ENCODE measurements at regions not wholly inside any gene's neighbourhood (a gene's known extent, or its start where the extent isn't known, plus 50 kb on each side); places are given as distances from the start of the nearest gene placed in this dataset.
"Not testable (repeated sequence)": the region's sequence is repeated elsewhere in the genome, so short reads cannot be mapped to it uniquely, and the experiment has no call there.

DNA sequence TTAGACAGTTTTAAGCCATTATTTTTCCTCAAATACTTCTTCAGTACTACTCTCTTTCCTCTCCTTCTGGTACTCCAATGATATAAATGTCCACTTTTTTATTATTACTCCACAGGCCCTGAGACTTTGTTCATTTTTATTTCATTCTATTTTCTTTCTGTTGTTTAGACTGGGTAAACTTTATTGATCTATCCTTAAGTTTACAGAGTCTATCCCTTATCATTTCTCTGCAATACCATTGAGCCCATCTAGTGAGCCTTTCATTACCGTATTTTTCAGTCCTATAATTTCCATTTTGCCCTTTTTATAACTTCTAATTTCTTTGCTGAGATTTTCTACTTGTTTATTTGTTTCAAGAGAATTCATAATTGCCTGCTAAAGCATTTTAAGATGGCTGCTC lies 193.7 kb downstream of the TOX3 start:
- DNase-seq (ENCODE audit: extremely low read depth, low read depth), result no peak
- TF ChIP-seq, protein P1, sequence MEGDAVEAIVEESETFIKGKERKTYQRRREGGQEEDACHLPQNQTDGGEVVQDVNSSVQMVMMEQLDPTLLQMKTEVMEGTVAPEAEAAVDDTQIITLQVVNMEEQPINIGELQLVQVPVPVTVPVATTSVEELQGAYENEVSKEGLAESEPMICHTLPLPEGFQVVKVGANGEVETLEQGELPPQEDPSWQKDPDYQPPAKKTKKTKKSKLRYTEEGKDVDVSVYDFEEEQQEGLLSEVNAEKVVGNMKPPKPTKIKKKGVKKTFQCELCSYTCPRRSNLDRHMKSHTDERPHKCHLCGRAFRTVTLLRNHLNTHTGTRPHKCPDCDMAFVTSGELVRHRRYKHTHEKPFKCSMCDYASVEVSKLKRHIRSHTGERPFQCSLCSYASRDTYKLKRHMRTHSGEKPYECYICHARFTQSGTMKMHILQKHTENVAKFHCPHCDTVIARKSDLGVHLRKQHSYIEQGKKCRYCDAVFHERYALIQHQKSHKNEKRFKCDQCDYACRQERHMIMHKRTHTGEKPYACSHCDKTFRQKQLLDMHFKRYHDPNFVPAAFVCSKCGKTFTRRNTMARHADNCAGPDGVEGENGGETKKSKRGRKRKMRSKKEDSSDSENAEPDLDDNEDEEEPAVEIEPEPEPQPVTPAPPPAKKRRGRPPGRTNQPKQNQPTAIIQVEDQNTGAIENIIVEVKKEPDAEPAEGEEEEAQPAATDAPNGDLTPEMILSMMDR (IDR thresholded peaks at IDR 0.05; ENCODE audit: low read depth, low read length, missing control alignments), result no peak
- H3K4me3 ChIP-seq (replicated peaks; ENCODE audit: low read depth, low read length), result no peak overlapping the region

DNA sequence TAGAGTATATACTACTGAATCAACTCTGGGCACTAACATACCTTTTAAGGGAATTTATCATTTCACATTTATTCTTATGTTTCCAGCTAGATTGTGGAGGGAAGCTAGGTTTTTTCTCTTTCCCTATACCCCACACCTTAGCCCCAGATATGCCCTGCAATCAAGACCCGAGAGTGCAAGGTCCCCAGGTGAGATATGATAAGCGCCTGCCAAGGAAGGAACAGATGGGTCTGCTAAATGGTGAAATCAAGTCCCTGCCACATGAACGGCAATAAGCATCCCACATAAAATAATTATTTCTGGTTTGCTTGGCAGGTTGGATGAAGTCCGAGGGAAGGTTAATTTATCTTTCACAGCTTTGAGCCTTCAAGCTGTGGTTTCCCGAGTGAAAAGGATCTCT lies 195.5 kb downstream of the TOX3 start:
- DNase-seq (ENCODE audit: extremely low read depth, low read depth), result no peak
- no peak overlapping the region for H3K4me3 ChIP-seq (replicated peaks; ENCODE audit: low read depth, low read length)
- TF ChIP-seq, protein P1 (IDR thresholded peaks at IDR 0.05; ENCODE audit: low read depth, low read length, missing control alignments), result no peak

DNA sequence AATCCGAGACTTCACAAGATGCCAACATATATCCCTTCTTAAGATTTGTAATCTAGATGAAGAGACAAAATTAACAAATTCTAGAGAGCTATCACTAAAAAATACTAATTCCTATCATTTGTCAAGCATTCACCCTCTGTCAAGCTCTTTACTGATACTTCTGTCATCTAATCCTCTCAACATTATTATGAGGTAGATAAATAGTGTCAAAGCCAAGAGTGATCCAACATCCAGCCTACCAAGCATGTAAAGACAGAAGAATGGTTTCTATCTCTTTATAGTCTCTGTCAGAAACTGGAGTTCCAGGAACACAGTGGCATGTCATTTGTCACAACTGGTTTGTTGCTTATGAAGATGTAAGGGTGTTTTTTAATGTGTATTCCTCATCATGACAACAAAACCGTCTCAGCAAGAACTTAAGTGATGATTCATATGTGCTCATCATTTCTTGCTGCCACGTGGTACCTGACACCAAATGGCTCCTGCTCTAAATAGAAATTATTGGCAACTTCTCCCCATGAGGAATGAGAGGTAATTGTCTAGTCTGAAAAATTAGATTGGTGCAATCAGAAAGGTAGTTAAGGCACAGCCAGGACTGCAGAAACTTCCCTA lies 196.8 kb downstream of the TOX3 start:
- no peak for DNase-seq (ENCODE audit: extremely low read depth, low read depth)
- H3K4me3 ChIP-seq (replicated peaks; ENCODE audit: low read depth, low read length), result no peak overlapping the region
- TF ChIP-seq, protein P1 (IDR thresholded peaks at IDR 0.05; ENCODE audit: low read depth, low read length, missing control alignments), result no peak

DNA sequence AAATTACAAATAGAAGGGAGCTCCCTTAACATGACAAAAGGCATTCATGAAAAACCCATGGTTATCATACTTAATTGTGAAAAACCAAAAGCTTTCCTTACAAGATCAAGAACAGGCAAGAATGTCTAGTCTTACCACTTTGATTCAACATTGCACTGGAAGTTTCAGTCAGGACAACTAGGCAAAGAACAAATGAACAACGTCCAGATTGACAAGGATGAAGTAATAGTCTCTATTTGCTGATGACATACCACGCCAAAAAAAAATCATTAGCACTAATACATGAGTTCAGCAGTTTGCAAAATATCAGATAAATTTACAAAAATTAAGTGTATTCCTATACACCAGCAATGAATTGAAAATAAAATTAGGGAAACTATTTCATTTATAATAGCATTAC lies 200.2 kb downstream of the TOX3 start:
- DNase-seq (ENCODE audit: extremely low read depth, low read depth), result no peak
- TF ChIP-seq, protein P1 (IDR thresholded peaks at IDR 0.05; ENCODE audit: low read depth, low read length, missing control alignments), result no peak
- H3K4me3 ChIP-seq (replicated peaks; ENCODE audit: low read depth, low read length), result no peak overlapping the region

DNA sequence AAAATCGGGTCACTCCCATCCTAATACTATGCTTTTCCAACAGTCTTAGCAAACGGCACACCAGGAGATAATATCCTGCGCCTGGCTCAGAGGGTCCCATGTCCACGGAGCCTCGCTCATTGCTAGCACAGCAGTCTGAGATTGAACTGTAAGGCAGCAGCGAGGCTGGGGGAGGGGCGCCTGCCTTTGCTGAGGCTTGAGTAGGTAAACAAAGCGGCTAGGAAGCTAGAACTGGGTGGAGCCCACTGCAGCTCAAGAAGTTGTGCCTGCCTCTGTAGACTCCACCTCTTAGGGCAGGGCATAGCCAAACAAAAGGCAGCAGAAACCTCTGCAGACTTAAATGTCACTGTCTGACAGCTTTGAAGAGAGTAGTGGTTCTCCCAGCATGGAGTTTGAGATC lies 213.3 kb downstream of the TOX3 start:
- not testable (repeated sequence) for DNase-seq (ENCODE audit: extremely low read depth, low read depth)

DNA sequence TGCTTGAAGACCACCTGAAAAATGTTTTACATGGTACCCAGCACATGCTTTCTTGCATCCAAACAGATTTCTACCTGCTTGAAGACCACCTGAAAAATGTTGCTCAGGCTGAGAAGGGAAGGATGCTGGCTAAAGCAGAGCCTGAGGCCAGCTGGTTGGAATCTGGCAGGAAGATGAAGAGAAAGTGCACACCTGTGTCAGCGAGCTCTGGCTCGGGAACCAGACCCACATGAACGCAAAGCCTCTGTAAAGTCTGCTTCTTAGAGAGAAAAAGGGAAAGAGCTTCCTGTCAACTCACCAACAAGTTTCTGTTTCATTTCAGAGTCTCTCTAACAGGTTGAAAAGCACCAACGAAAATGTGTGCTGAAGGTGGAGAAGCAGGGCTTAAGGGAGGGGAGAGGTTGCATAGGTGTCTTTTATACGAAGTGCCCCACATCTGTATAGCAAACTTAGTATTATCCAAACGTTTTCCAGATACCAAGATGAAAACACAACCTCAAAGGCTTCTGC lies 226.0 kb downstream of the TOX3 start:
- TF ChIP-seq, protein P1 (IDR thresholded peaks at IDR 0.05; ENCODE audit: low read depth, low read length, missing control alignments), result no peak
- no peak for DNase-seq (ENCODE audit: extremely low read depth, low read depth)
- H3K4me3 ChIP-seq (replicated peaks; ENCODE audit: low read depth, low read length), result no peak overlapping the region

More for the DNA sequence above, 213.3 kb downstream of the TOX3 start:
- H3K4me3 ChIP-seq (replicated peaks; ENCODE audit: low read depth, low read length), result not testable (repeated sequence)

DNA sequence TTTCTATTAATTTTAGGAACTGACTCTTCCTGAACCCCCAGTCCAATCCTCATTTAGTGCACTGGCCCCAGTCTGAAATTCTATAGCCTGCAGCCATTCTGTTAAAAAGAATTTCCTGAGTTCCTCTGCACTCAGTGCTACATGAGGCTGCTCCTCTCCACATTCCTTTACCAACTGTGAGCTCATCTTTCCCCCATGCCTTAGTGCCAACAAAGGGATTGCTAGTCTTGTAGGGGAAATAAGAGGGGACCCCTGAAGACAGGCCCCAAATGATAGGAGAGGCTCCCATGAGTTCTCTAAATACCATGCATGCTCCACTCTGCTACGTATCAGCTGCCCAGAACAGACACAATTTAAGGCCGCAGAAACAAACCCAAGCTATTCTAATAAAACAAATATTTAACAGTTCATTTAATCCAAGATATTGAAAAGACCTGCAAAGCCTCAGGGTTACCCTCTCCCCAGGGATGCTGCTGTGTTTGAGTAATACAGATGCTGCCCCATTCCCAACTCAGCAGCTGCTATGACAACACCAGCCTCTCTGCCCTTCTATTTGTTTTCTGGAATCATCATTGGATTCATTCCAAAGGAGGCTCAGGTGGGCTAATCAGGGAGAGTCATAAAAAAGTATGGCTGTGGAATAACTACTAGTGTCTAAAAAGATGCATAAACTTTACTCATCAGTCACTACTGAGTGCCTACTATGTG lies 228.5 kb downstream of the TOX3 start:
- H3K4me3 ChIP-seq (replicated peaks; ENCODE audit: low read depth, low read length), result no peak overlapping the region
- no peak for DNase-seq (ENCODE audit: extremely low read depth, low read depth)
- TF ChIP-seq, protein P1 (IDR thresholded peaks at IDR 0.05; ENCODE audit: low read depth, low read length, missing control alignments), result no peak

All from HFF-Myc (cell line).